ENCODE measurements at regions not wholly inside any gene's neighbourhood (a gene's known extent, or its start where the extent isn't known, plus 50 kb on each side); places are given as distances from the start of the nearest gene placed in this dataset.

GRCh38 chr13:26943748-26944147 lies 183.2 kb upstream of the GPR12 start:
- H3K79me1 ChIP-seq (ENCODE audit: low read depth, low read length) = no peaks in the 10 kb centered on the region
- H2BK20ac ChIP-seq (ENCODE audit: low read length) = no peak overlapping the region
- 92% methylated on average over 4 of the region's 4 CpGs; no CpG with 5 or more reads in 1 of the 2 experiments for WGBS, 2 experiments (ENCODE audit: extremely low coverage in 1 of 2, insufficient coverage in 1 of 2, insufficient read length in 1 of 2, insufficient replicate concordance in 2 of 2, low coverage in 1 of 2, low lambda C conversion rate in 2 of 2, missing lambda C conversion rate in 1 of 2)
- H3K4ac ChIP-seq (replicated peaks; ENCODE audit: insufficient read length, low read depth, low read length) = no peak overlapping the region
- H2AK5ac ChIP-seq (ENCODE audit: low read depth, low read length) = no peak overlapping the region
- H3K14ac ChIP-seq (ENCODE audit: insufficient read length) = no peak overlapping the region
- no peak for DNase-seq (ENCODE audit: low read depth in 1 of 2, low spot score in 2 of 2)
- no peak overlapping the region for H3K56ac ChIP-seq (replicated peaks; ENCODE audit: insufficient read length, low read depth, low read length)
- no peaks in the 10 kb centered on the region for H3K9me3 ChIP-seq (ENCODE audit: insufficient read depth in 2 of 2, low read depth in 1 of 2, low read length in 1 of 2)
- no peaks in the 10 kb centered on the region for H3K27me3 ChIP-seq (replicated peaks in 1 of 4; ENCODE audit: control insufficient read depth in 3 of 4, extremely low read depth in 1 of 4, insufficient read depth in 3 of 4, low read length in 3 of 4)
- no peak overlapping the region for H3K4me3 ChIP-seq (ENCODE audit: extremely low read depth in 1 of 4, insufficient read depth in 2 of 4, low read depth in 3 of 4, low read length in 4 of 4)
- no peaks in the 10 kb centered on the region for H3K23me2 ChIP-seq (ENCODE audit: low read depth, low read length)
- ChIA-PET POLR2A (ENCODE audit: partially characterized antibody) (no interaction called here), CTCF (ENCODE audit: partially characterized antibody) (interaction anchor here (0.6 to 1.5 kb wide), 6 partner anchors 42 to 441 kb away, joined by 3 to 5 read pairs (median 4); partner anchors contain the start of gene RASL11A)
- no peak overlapping the region for H2BK5ac ChIP-seq (ENCODE audit: low read depth, low read length)
- H3K4me2 ChIP-seq (ENCODE audit: insufficient read depth in 1 of 2, low read depth in 2 of 2, low read length in 2 of 2) = no peak overlapping the region
- no peak for FAIRE-seq
- H4K91ac ChIP-seq (replicated peaks; ENCODE audit: insufficient read length, low read length) = no peak overlapping the region
- H3K4me1 ChIP-seq (replicated peaks in 1 of 4; ENCODE audit: control insufficient read depth in 3 of 4, insufficient read depth in 4 of 4, low read length in 3 of 4) = peaks cover 0 to 3% (median 0%) of the 10 kb centered on the region in 4 experiments; a peak in 1 of 7 replicates
- no peak for TF ChIP-seq MAX (IDR thresholded peaks at IDR 0.05)
- no peak for TF ChIP-seq CEBPB (IDR thresholded peaks at IDR 0.05; ENCODE audit: low read depth, low read length)
- TF ChIP-seq POU5F1 (IDR thresholded peaks at IDR 0.05; ENCODE audit: low read depth, low read length) = no peak
- no peak for TF ChIP-seq SAP30 (IDR thresholded peaks at IDR 0.05; ENCODE audit: insufficient read depth, insufficient replicate concordance, low read length)
- no peak for TF ChIP-seq EP300 (IDR thresholded peaks at IDR 0.05; ENCODE audit: borderline replicate concordance in 1 of 2, low read depth in 2 of 2, low read length in 2 of 2)
- TF ChIP-seq RFX5 (IDR thresholded peaks at IDR 0.05; ENCODE audit: borderline replicate concordance, low read depth, low read length) = no peak
- TF ChIP-seq KDM5A (IDR thresholded peaks at IDR 0.05; ENCODE audit: low read length) = no peak
- TF ChIP-seq SP2 (IDR thresholded peaks at IDR 0.05; ENCODE audit: low read length) = no peak
- TF ChIP-seq SP1 (IDR thresholded peaks at IDR 0.05; ENCODE audit: low read depth, low read length) = no peak
- no peak for TF ChIP-seq USF2 (IDR thresholded peaks at IDR 0.05; ENCODE audit: low read length)
- TF ChIP-seq GTF2F1 (IDR thresholded peaks at IDR 0.05; ENCODE audit: borderline replicate concordance, low read depth, low read length) = no peak
- TF ChIP-seq, protein P1, sequence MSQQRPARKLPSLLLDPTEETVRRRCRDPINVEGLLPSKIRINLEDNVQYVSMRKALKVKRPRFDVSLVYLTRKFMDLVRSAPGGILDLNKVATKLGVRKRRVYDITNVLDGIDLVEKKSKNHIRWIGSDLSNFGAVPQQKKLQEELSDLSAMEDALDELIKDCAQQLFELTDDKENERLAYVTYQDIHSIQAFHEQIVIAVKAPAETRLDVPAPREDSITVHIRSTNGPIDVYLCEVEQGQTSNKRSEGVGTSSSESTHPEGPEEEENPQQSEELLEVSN (IDR thresholded peaks at IDR 0.05) = no peak
- no peak for TF ChIP-seq EZH2 (IDR thresholded peaks at IDR 0.05; ENCODE audit: low read depth, low read length, severe bottlenecking)
- H2BK12ac ChIP-seq (ENCODE audit: low read depth, low read length) = no peak overlapping the region
- no peak overlapping the region; the same call in 1 of the 2 replicates for H2AFZ ChIP-seq (ENCODE audit: low read length)
- no peak overlapping the region for H3K9ac ChIP-seq (replicated peaks in 1 of 4; ENCODE audit: extremely low read depth in 1 of 4, low read depth in 3 of 4, low read length in 3 of 4)
- H3K79me2 ChIP-seq (ENCODE audit: control insufficient read depth in 1 of 2, insufficient read depth in 2 of 2, low read length in 2 of 2) = no peaks in the 10 kb centered on the region
- no peak overlapping the region for H3K18ac ChIP-seq (ENCODE audit: extremely low read depth, low read length)
- H4K8ac ChIP-seq (ENCODE audit: extremely low read depth, insufficient read depth, low read length) = no peak overlapping the region
- H3K23ac ChIP-seq (ENCODE audit: insufficient read length) = no peak overlapping the region
- no peaks in the 10 kb centered on the region for H4K20me1 ChIP-seq (replicated peaks in 1 of 2; ENCODE audit: control insufficient read depth in 1 of 2, insufficient read depth in 2 of 2, low read length in 2 of 2)
- no peak overlapping the region for H2BK120ac ChIP-seq (replicated peaks; ENCODE audit: low read depth, low read length)
- H3K36me3 ChIP-seq (ENCODE audit: control insufficient read depth in 2 of 4, insufficient read depth in 4 of 4, low read length in 3 of 4) = no peaks in the 10 kb centered on the region
- H3K27ac ChIP-seq (ENCODE audit: low read depth, low read length) = no peak overlapping the region
- H4K5ac ChIP-seq (ENCODE audit: insufficient read length, low read depth, low read length) = no peak overlapping the region
- no peak overlapping the region for H2BK15ac ChIP-seq (ENCODE audit: low read length)

Measured in H1 (cell line).